GM19324 (cell line): ENCODE measurements at regions not wholly inside any gene's neighbourhood (a gene's known extent, or its start where the extent isn't known, plus 50 kb on each side); places are given as distances from the start of the nearest gene placed in this dataset.
"Not testable (repeated sequence)": the region's sequence is repeated elsewhere in the genome, so short reads cannot be mapped to it uniquely, and the experiment has no call there.

Experiments used
- ATAC-seq: cut with Tn5 transposase; IDR thresholded peaks from one replicate; pipeline ENCODE4 v1.9.1; 2021; ENCODE audit warnings: mild to moderate bottlenecking, moderate library complexity; ENCODE audit not compliant: unreplicated experiment, low FRiP score

DNA sequence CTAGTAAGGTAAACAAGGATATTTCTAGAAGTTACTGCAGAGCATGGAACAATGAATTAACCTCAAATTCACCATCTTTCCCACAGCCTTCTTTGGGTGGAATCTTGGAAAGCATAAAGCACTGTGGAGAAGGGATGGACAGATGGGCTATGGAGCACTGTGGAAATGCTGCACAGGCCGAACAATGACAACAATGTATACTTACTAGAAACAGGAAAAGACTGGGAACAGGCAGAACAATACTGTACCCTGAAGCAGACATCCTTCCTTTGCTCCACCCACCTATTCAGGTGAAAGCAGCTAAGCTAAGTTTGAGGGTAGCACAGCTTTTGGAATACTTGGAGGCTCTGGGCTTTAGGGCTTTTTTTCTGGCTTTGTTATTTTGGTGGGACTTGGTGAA is 250.6 kb upstream of the KLF8 start:
- ATAC-seq, result no peak

DNA sequence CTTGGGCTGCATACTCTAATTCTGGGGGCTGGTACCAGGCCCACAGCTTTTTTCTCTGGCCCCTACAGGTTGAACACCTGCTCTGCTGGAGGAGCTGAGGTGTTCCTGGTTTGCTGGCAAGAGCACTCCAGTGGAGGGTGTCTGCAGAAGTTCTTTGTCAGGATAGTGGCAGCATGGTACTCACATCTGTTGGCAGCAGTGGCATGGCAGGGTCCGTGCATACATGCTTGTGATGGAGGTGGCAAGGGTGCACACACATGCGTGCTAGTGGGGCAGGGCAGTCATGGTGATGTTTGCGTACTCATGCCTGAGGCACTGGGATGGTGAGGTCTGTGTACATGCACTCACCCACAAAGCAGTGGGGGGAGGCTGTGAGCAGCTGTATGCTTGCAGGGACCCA is 235.5 kb upstream of the KLF8 start:
- no peak for ATAC-seq

DNA sequence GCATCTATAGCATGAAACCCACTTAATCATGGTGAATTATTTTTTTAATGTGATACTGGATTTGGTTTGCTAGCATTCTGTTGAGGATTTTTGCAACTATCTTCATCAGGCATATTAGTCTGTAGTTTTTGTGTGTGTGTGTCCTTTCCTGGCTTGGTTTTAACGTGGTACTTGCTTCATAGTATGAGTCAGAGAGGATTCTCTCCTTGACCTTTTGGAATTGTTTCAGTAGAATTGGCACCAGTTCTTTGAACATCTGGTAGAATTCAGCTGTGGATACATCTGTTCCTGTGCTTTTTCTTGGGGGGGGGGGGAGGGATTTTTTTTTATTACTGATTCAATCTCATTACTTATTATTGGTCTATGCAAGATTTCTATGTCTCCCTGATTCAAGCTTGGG is 232.0 kb upstream of the KLF8 start:
- no peak for ATAC-seq

DNA sequence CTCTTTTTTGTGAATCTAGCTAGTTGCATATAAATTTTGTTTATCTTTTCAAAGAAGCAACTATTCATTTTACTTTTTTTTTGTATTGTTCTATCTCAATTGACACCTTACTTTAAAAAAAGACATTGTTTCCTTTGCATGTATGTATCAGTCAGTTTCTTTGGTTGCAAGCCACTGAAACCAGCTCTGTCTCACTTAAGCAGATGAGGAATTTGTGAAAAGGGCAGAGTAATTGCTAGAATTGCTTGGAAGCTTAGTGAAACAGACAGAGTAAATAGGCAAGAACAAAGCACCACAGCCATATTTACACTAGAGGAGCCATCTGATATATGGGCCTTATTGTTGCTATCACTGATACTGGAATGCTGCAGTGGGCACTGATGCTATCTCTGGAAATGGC is 231.4 kb upstream of the KLF8 start:
- no peak for ATAC-seq

- ATAC-seq, result no peak
Observed at GRCh38 chrX:56025872-56026571, 206.1 kb upstream of the KLF8 start.

GRCh38 chrX:56026815-56027214 is 205.3 kb upstream of the KLF8 start:
- no peak for ATAC-seq

DNA sequence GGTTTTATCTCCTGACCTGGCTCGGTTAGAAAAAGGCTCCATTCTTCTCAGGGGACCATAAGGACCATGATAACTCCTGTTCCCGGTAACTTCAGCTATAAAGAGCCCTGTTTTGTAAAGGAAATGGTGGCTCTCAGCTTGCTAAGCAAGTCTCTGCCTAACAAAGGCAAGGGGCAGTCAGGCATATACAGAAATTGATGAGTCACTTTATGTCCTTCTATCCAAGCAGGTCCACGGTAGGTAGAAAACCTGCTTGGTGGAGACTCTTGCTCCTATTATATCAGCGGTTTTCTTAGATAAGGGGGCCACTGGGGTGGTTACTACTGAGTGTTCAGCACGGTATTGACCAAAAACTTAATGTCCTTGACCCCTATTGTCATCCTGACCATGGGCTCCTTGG is 203.0 kb upstream of the KLF8 start:
- no peak for ATAC-seq

DNA sequence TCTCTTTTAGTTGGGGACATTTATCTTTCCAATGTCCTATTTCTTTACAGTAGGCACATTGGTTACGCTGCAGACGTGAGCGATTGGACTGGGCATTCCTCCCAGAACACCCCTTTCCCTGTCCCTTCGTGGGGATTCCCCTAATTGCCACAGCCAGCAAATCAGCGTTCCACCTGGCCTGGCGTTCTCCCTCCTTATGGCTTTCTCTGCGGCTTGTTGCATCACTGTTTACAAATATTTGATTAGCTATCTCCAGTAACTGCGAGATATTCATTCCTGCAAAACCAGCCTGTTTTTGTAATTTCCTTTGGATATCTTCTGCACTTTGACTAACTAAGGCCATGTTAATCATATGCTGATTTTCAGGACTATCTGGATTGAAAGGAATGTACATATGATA is 202.5 kb upstream of the KLF8 start:
- no peak for ATAC-seq

DNA sequence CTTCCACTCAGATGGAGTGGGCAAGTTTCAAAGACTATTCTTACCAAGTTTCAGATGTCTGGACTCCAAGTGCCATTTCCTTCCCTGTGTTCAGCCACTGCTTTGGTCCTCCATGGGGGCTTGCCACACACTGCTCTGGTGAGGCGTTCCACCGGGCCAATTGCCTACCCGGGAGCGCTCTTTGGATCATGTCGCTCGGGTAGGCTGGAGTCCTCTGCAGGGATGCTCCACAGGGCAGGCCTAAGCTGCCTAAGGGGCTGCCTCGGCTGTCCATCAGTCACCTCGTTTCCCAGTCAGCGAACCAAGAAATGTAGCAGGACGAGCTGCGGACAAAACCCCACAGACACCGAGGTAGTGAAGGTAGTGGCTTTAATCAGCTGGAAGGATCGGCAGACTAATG is 200.7 kb upstream of the KLF8 start:
- ATAC-seq, result no peak

GRCh38 chrX:56033495-56034180 is 198.5 kb upstream of the KLF8 start:
- ATAC-seq, result no peak

DNA sequence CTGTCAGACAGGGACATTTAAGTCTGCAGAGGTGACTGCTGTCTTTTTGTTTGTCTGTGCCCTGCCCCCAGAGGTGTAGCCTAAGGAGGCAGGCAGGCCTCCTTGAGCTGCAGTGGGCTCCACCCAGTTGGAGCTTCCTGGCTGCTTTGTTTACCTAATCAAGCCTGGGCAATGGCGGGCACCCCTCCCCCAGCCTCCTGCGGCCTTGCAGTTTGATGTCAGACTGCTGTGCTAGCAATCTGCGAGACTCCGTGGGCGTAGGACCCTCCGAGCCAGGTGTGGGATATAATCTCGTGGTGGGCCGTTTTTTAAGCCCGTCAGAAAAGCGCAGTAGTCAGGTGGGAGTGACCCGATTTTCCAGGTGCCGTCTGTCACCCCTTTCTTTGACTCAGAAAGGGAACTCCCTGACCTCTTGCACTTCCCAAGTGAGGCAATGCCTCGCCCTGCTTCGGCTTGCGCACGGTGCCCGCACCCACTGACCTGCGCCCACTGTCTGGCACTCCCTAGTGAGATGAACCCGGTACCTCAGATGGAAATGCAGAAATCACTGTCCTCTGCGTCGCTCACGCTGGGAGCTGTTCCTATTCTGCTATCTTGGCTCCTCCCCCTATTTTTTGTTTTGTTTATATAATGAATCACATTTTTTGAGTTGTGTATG is 179.4 kb upstream of the KLF8 start:
- ATAC-seq, result not testable (repeated sequence)

DNA sequence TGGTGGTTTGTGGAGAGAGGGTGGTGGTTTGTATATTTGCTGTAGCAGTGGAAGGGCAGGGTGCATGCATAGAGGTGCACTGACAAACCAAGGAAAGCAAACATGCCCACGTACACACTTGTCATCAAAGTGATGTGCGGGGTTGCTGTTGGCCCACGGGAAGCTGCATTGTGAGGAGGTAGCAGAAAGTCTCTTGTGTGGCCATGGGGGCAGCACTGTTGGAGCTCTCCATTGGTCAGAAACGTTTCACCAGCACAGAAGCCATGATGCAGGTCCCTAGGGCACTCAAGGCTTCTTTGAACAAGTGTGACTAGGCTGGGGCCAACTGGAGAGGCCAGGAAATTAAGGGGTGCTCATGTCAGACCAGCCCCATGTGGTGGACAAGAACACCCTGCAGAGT is 174.8 kb upstream of the KLF8 start:
- no peak for ATAC-seq

DNA sequence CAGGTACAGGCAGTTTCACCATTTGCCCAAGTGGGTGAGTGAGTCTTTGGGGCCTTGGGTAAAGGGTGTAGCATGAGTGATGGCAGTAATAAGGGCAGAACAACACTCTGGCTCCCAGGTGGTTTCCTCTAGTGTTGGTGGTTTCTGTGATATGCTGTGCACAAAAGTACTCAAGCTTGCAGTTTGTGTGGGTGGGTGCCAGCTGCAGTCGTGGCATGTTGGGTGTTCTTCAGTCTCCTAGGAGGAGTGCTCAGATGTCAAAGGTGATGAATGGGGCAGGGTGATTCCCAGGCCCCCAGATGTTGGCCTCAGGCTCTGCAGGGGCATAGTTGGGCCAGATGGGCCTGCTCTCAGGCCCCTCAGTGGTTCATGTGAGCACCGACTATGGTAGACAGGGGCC is 166.1 kb upstream of the KLF8 start:
- no peak for ATAC-seq

- peak; percentile 55 for ATAC-seq
Observed at GRCh38 chrX:56068274-56068758, 163.8 kb upstream of the KLF8 start.

DNA sequence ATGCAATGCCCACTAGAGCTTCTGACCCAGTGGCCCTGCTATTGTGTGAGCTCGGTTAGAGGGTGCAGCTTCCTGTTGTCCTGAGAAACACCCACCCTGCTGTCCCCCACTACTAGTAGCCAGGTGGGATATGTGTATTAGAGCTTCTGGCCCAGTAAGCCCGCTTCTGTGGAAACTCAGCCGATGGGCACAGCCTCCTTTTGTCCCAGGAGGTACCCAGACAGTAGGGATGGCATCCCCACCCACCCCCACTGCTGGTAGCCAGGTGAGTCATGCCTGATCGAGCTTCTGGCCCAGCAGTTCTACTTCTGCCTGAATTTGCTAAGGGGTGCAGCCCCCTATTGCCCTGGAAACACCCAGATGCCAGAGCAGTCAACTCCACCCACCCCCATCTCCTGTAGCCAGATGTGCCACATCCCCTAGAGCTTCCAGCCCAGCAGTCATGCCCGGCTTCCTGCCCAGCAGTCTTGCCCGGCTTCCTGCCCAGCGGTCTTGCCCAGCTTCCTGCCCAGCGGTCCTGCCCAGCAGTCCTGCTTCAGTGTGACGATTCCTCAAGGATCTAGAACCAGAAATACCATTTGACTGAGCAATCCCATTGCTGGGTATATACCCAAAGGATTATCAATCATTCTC is 162.7 kb upstream of the KLF8 start:
- no peak for ATAC-seq

DNA sequence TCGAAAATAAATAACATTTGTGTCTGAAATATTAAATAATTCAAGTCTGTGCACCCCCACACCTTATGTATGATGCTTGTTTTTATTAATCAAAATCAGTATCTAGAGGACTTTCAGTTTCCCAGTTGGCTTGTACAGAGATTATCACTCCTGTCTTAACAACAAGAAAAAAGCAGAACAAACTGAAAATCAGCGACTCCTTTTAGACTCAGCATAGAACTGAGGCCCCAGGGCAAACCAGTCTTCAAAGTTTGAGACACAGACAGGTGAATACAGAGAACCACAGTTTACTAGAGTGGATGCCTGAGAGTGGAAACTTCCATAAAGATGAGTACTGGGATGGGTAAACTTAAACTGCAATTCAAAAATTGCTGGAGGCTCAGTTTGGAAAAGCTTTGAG is 142.8 kb upstream of the KLF8 start:
- ATAC-seq, result no peak

- no peak for ATAC-seq
Observed at GRCh38 chrX:56099271-56099670, 132.9 kb upstream of the KLF8 start.

DNA sequence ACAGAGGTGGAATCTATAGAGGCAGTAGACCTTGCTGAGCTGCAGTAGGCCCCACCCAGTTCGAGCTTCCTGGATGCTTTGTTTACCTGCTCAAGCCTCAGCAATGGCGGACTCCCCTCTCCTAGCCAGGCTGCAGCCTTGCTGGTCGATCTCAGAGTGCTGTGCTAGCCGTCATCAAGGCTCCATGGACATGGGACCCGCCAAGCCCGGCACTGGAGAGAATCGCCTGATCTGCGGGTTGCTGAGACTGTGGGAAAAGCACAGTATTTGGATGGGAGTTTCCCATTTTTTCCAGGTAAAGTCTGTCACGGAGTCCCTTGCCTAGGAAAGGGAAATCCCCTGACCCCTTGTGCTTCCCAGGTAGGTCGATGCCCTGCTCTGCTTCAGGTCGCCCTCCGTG is 124.8 kb upstream of the KLF8 start:
- no peak for ATAC-seq

DNA sequence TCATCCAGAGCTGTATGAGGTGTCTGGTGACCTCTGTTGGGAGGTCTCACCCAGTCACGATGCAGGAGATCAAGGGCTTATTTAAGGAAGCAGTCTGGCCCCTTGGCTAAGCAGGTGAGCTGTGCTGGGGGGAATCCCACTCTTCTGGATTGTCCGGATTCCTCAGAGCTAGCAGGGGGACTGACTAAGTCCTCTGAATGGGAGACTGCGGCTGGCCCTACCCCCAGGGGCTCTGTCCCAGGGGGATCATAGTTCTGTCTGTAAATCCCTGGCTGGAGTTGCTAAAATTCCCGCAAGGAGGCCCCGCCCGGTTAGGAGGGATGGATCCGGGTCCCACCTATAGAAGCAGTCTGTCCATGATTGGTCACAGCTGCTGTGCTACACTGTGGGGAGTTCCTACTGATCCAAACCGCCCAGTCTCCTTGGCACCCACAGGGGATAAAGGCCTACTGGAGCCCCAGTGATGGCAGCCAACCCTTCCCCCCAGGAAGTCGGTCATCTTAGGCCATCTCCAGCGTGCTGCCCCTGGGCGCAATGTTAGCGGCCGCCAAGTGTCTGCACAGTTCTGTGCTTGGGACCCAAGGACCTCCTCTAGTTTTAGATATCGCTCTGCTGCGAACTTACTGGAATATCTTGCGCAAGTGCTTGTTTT is 118.2 kb upstream of the KLF8 start:
- no peak for ATAC-seq

GRCh38 chrX:56114437-56114787 is 117.7 kb upstream of the KLF8 start:
- ATAC-seq, result no peak

GRCh38 chrX:56120242-56120641 is 111.9 kb upstream of the KLF8 start:
- no peak for ATAC-seq
